Keratinocyte (primary cell): ENCODE measurements at regions not wholly inside any gene's neighbourhood (a gene's known extent, or its start where the extent isn't known, plus 50 kb on each side); places are given as distances from the start of the nearest gene placed in this dataset.

Source experiments
- DNase-seq: peaks from one replicate; pipeline ENCODE4 v3.0.0-alpha.2; 2011; ENCODE audit warnings: low read depth, missing footprints, low spot score
- FAIRE-seq: peaks from 2 replicates; lab custom pipeline; 2011; peaks lifted over from hg19 to GRCh38; lab: Jason Lieb, UNC
- H2AFZ ChIP-seq: 2 replicates; pipeline ENCODE4 v1.6.0; 2012; ENCODE audit warnings: low read length, control low read depth, inconsistent platforms; ENCODE audit not compliant: control insufficient read depth
- H3K27ac ChIP-seq: 2 replicates; pipeline ENCODE4 v1.5.1; 2011; ENCODE audit warnings: low read length; ENCODE audit not compliant: control insufficient read depth, insufficient read depth
- H3K27me3 ChIP-seq: 3 replicates; pipeline ENCODE4 v1.6.0; 2011; ENCODE audit warnings: low read length; ENCODE audit not compliant: control insufficient read depth, insufficient read depth; ENCODE audit errors: extremely low read depth
- H3K36me3 ChIP-seq, 2 experiments: 2 replicates in 1 of 2; 3 replicates in 1 of 2; pipeline ENCODE4 v1.5.1; 2011; ENCODE audit warnings: low read length in 2 of 2, mild to moderate bottlenecking in 1 of 2; ENCODE audit not compliant: control insufficient read depth in 2 of 2, insufficient read depth in 2 of 2; ENCODE audit errors: extremely low read depth in 1 of 2
- H3K4me1 ChIP-seq: 3 replicates; pipeline ENCODE4 v1.5.1; 2011; ENCODE audit warnings: low read length; ENCODE audit not compliant: control insufficient read depth, insufficient read depth; ENCODE audit errors: extremely low read depth
- H3K4me2 ChIP-seq: 3 replicates; pipeline ENCODE4 v1.6.0; 2011; ENCODE audit warnings: low read depth, low read length; ENCODE audit not compliant: control insufficient read depth, insufficient read depth; ENCODE audit errors: extremely low read depth
- H3K4me3 ChIP-seq, 3 experiments: fragments of 200-600 bp in 1 of 3; sonication (generic) in 1 of 3; 2 replicates in 2 of 3; 3 replicates in 1 of 3; pipeline ENCODE4 v1.5.1; 2011 to 2016; ENCODE audit warnings: low read length in 3 of 3, mild to moderate bottlenecking in 3 of 3, control low read depth in 2 of 3, inconsistent platforms in 1 of 3, low read depth in 1 of 3, mixed read lengths in 1 of 3, mixed run types in 1 of 3, moderate library complexity in 1 of 3; ENCODE audit not compliant: control insufficient read depth in 2 of 3, insufficient read depth in 2 of 3; ENCODE audit errors: extremely low read depth in 1 of 3
- H3K79me2 ChIP-seq: 2 replicates; pipeline ENCODE4 v1.6.0; 2012; ENCODE audit warnings: low read length; ENCODE audit not compliant: control insufficient read depth, insufficient read depth
- H3K9ac ChIP-seq: 3 replicates; pipeline ENCODE4 v1.6.0; 2011; ENCODE audit warnings: low read length; ENCODE audit not compliant: control insufficient read depth, insufficient read depth; ENCODE audit errors: extremely low read depth
- H3K9me1 ChIP-seq: 3 replicates; pipeline ENCODE4 v1.6.0; 2011; ENCODE audit warnings: low read length; ENCODE audit not compliant: control insufficient read depth, insufficient read depth; ENCODE audit errors: extremely low read depth
- H3K9me3 ChIP-seq: 2 replicates; pipeline ENCODE4 v1.5.1; 2012; ENCODE audit warnings: low read depth, low read length; ENCODE audit not compliant: control insufficient read depth
- H4K20me1 ChIP-seq: 3 replicates; pipeline ENCODE4 v1.6.0; 2011; ENCODE audit warnings: low read length; ENCODE audit not compliant: control insufficient read depth, insufficient read depth; ENCODE audit errors: extremely low read depth
- EZH2 ChIP-seq: IDR thresholded peaks from one replicate; pipeline ENCODE4 v1.6.1; 2012; ENCODE audit warnings: inconsistent platforms, mild to moderate bottlenecking, low read length, moderate library complexity
- dilution Hi-C: fragments of 300-500 bp; cut with MboI; formaldehyde crosslinking; loops from one replicate; pipeline ENCODE4 v1.7.0; 2020; ENCODE audit warnings: low sequenced_read_pairs; ENCODE audit not compliant: extremely low pct_ligation_motif_present
- TF ChIP-seq, protein P1 (sequence below), 3 experiments: IDR thresholded peaks in 1 of 3; conservative IDR thresholded peaks in 1 of 3; optimal IDR thresholded peaks in 1 of 3; 2 replicates in 2 of 3; 3 replicates in 1 of 3; pipeline versions ENCODE3 to v1.5.1; 2011; ENCODE audit warnings: low read length in 3 of 3, mild to moderate bottlenecking in 3 of 3, moderate library complexity in 2 of 3, control low read depth in 1 of 3, inconsistent platforms in 1 of 3; ENCODE audit not compliant: insufficient read depth in 2 of 3; ENCODE audit errors: extremely low read depth in 1 of 3

DNA sequence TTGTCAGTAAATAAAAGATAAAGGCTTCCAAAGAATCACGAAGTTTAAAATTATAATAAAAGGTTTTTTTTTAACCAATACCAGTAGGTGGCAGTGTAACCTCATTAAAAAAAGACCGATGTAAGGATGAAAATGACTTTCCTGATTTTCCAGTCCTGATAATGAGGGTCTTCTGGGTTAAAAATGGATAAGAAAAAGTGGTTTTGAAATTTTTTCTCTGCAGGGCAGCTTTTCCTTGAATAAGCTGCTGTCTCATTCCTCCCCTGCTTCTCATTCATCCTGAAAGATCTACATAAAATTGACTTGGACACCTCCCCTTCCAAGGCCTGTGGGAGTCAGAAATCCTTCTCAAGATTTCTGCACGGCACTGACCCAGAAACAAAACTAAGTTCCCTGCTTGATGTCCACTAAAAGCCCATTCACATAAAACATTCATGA, 58.9 kb upstream of the FBXO33 start:
- Histone ChIP-seq H3K9me1 (no peaks in the 10 kb centered on the region), H3K4me2 (no peak overlapping the region), H3K27me3 (no peaks in the 10 kb centered on the region), H3K27ac (no peak overlapping the region), H3K4me3 (no peak overlapping the region), H3K9me3 (no peaks in the 10 kb centered on the region), H3K4me1 (no peaks in the 10 kb centered on the region), H4K20me1 (no peaks in the 10 kb centered on the region), H3K9ac (no peak overlapping the region), H2AFZ (no peak overlapping the region), H3K36me3 (no peaks in the 10 kb centered on the region), H3K79me2 (no peaks in the 10 kb centered on the region)
- FAIRE-seq (no peak), DNase-seq (no peak)
- no peak for TF ChIP-seq EZH2
- TF ChIP-seq, protein P1, sequence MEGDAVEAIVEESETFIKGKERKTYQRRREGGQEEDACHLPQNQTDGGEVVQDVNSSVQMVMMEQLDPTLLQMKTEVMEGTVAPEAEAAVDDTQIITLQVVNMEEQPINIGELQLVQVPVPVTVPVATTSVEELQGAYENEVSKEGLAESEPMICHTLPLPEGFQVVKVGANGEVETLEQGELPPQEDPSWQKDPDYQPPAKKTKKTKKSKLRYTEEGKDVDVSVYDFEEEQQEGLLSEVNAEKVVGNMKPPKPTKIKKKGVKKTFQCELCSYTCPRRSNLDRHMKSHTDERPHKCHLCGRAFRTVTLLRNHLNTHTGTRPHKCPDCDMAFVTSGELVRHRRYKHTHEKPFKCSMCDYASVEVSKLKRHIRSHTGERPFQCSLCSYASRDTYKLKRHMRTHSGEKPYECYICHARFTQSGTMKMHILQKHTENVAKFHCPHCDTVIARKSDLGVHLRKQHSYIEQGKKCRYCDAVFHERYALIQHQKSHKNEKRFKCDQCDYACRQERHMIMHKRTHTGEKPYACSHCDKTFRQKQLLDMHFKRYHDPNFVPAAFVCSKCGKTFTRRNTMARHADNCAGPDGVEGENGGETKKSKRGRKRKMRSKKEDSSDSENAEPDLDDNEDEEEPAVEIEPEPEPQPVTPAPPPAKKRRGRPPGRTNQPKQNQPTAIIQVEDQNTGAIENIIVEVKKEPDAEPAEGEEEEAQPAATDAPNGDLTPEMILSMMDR (optimal IDR thresholded peaks at IDR 0.05 in 1 of 3, IDR thresholded peaks at IDR 0.05 in 1 of 3, conservative IDR thresholded peaks at IDR 0.05 in 1 of 3; ENCODE audit: extremely low read depth in 1 of 3, insufficient read depth in 2 of 3, low read length in 3 of 3), result no peak
- dilution Hi-C loops, result no loop called here

DNA sequence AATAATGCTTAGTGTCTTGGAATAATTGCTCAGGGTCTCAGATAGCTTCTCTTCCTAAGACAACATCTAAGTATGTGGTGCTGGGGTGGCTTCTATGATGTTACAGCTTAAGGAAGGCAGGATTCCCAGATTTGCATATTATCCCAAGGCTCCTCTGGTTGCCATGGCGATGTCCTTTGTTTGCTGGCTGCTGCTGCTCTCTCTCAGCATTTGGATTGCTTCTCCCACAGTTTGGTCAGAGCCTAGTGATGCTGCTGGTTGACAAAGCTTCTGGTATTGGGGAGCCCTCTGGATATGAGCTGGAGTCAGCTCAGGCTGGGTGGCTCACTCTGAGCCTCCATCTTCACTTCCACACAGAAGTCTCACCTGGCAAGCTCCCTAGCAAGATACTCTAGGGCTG, 56.4 kb upstream of the FBXO33 start:
- TF ChIP-seq, protein P1 (optimal IDR thresholded peaks at IDR 0.05 in 1 of 3, IDR thresholded peaks at IDR 0.05 in 1 of 3, conservative IDR thresholded peaks at IDR 0.05 in 1 of 3; ENCODE audit: extremely low read depth in 1 of 3, insufficient read depth in 2 of 3, low read length in 3 of 3), result no peak
- TF ChIP-seq EZH2, result no peak
- Histone ChIP-seq H3K27ac (no peak overlapping the region), H3K9ac (no peak overlapping the region), H3K9me1 (no peaks in the 10 kb centered on the region), H3K36me3 (no peaks in the 10 kb centered on the region), H3K4me1 (no peaks in the 10 kb centered on the region), H3K4me2 (no peak overlapping the region), H3K27me3 (no peaks in the 10 kb centered on the region), H4K20me1 (no peaks in the 10 kb centered on the region), H3K9me3 (no peaks in the 10 kb centered on the region), H2AFZ (no peak overlapping the region), H3K79me2 (no peaks in the 10 kb centered on the region), H3K4me3 (no peak overlapping the region)
- no peak for DNase-seq
- FAIRE-seq, result no peak
- dilution Hi-C loops, result no loop called here
